ENCODE measurements at regions not wholly inside any gene's neighbourhood (a gene's known extent, or its start where the extent isn't known, plus 50 kb on each side); places are given as distances from the start of the nearest gene placed in this dataset.

GRCh38 chr5:144093400-144093799 is 77.1 kb downstream of the YIPF5 start:
- Histone ChIP-seq H3K9ac (ENCODE audit: extremely low read depth, insufficient read length, low read length) (no peak overlapping the region), H2AFZ (ENCODE audit: low read length) (no peak overlapping the region), H3K4me2 (ENCODE audit: insufficient read depth, insufficient read length, low read length) (no peak overlapping the region), H3K23me2 (ENCODE audit: insufficient read length, low read depth, low read length, poor library complexity, severe bottlenecking) (no peaks in the 10 kb centered on the region), H3K4me1 (ENCODE audit: insufficient read depth, low read length) (peaks cover 8% of the 10 kb centered on the region; the same call in 1 of the 2 replicates), H4K20me1 (ENCODE audit: control insufficient read depth, insufficient read depth, insufficient read length) (no peaks in the 10 kb centered on the region), H3K27ac (ENCODE audit: insufficient read length, low read depth, low read length) (no peak overlapping the region), H2BK5ac (ENCODE audit: insufficient read length, low read length) (no peak overlapping the region), H3K18ac (ENCODE audit: insufficient read length, low read depth, low read length) (no peak overlapping the region), H3K23ac (ENCODE audit: insufficient read length, low read depth, low read length) (no peak overlapping the region), H3K9me3 (ENCODE audit: control insufficient read depth, low read depth, low read length) (no peaks in the 10 kb centered on the region), H3K27me3 (ENCODE audit: insufficient read depth, low read length) (peaks cover 19% of the 10 kb centered on the region; the same call in 1 of the 2 replicates), H4K91ac (ENCODE audit: insufficient read length, low read depth, low read length) (no peak overlapping the region), H4K5ac (ENCODE audit: insufficient read length, low read depth, low read length) (no peak overlapping the region), H4K8ac (replicated peaks; ENCODE audit: insufficient read length, low read depth, low read length) (no peak overlapping the region), H2BK12ac (ENCODE audit: insufficient read length, low read depth, low read length) (no peak overlapping the region), H2AK5ac (ENCODE audit: insufficient read length, low read length) (no peak overlapping the region), H3K56ac (ENCODE audit: insufficient read length, low read depth, low read length) (no peak overlapping the region), H3T11ph (ENCODE audit: low read length) (no peak overlapping the region), H3K14ac (ENCODE audit: insufficient read depth, low read length) (no peak overlapping the region), H3K79me2 (ENCODE audit: insufficient read depth, low read length) (no peaks in the 10 kb centered on the region), H2BK20ac (ENCODE audit: low read depth, low read length, poor library complexity, severe bottlenecking) (no peak overlapping the region), H2BK15ac (ENCODE audit: low read depth, low read length) (no peak overlapping the region), H3K79me1 (ENCODE audit: insufficient read depth, low read depth, low read length, poor library complexity, severe bottlenecking) (no peaks in the 10 kb centered on the region), H2BK120ac (ENCODE audit: low read depth, low read length, poor library complexity, severe bottlenecking) (no peak overlapping the region), H3K4ac (ENCODE audit: low read depth, low read length) (no peak overlapping the region)
- Mint-ChIP-seq H3K4me3 (no peak overlapping the region), H3K27me3 (ENCODE audit: low read depth) (peaks cover 62% of the 10 kb centered on the region), H3K4me1 (peaks cover 19 to 22% of the 10 kb centered on the region in 2 experiments), H3K27ac (no peak overlapping the region), H3K9me3 (peaks cover 4 to 7% of the 10 kb centered on the region in 2 experiments; a peak in 3 of 5 replicates), H3K36me3 (ENCODE audit: insufficient read depth in 1 of 3, low read depth in 3 of 3) (peaks cover 0 to 7% (median 0%) of the 10 kb centered on the region in 3 experiments; a peak in 1 of 7 replicates)
- no CpG with 5 or more reads among the region's 3 CpGs for WGBS (ENCODE audit: extremely low coverage, insufficient read length, low lambda C conversion rate)
- no peak for TF ChIP-seq CTCF (conservative IDR thresholded peaks at IDR 0.05)
- no peak for DNase-seq
